Stomach (tissue), 4 donors: ENCODE measurements at regions not wholly inside any gene's neighbourhood (a gene's known extent, or its start where the extent isn't known, plus 50 kb on each side); places are given as distances from the start of the nearest gene placed in this dataset.

Experiments
- CTCF ChIP-seq, 7 experiments: fragments of 450-650 bp in 4 of 7; fragments of 200-600 bp in 3 of 7; sonication (generic) in 3 of 7; IDR thresholded peaks; one replicate each; pipeline ENCODE4 v1.5.1; 2016 to 2019; ENCODE audit warnings: antibody characterized with exemption in 7 of 7, control low read depth in 2 of 7, mild to moderate bottlenecking in 1 of 7
- EP300 ChIP-seq: sonication (generic); formaldehyde crosslinking; IDR thresholded peaks from one replicate; pipeline ENCODE4 v1.6.1; 2017; ENCODE audit warnings: antibody characterized with exemption
- POLR2A ChIP-seq, 4 donors: fragments of 450-650 bp; IDR thresholded peaks; one replicate each; pipeline ENCODE4 v1.6.1; 2016; ENCODE audit warnings: antibody characterized with exemption in 4 of 4, control low read depth in 2 of 4, mild to moderate bottlenecking in 1 of 4, moderate library complexity in 1 of 4
- POLR2AphosphoS5 ChIP-seq, 3 donors: sonication (generic); formaldehyde crosslinking; IDR thresholded peaks; one replicate each; pipeline ENCODE4 v1.6.1; 2016; ENCODE audit warnings: antibody characterized with exemption in 3 of 3

GRCh38 chr21:25176637-25177412 lies 430.5 kb downstream of the MRPL39 start:
- TF ChIP-seq POLR2A (IDR thresholded peaks at IDR 0.05): no peak
- TF ChIP-seq CTCF (IDR thresholded peaks at IDR 0.05): no peak
- TF ChIP-seq POLR2AphosphoS5 (IDR thresholded peaks at IDR 0.05): no peak
- no peak for TF ChIP-seq EP300
